ENCODE measurements at regions not wholly inside any gene's neighbourhood (a gene's known extent, or its start where the extent isn't known, plus 50 kb on each side); places are given as distances from the start of the nearest gene placed in this dataset.
"Not testable (repeated sequence)": the region's sequence is repeated elsewhere in the genome, so short reads cannot be mapped to it uniquely, and the experiment has no call there.

DNA sequence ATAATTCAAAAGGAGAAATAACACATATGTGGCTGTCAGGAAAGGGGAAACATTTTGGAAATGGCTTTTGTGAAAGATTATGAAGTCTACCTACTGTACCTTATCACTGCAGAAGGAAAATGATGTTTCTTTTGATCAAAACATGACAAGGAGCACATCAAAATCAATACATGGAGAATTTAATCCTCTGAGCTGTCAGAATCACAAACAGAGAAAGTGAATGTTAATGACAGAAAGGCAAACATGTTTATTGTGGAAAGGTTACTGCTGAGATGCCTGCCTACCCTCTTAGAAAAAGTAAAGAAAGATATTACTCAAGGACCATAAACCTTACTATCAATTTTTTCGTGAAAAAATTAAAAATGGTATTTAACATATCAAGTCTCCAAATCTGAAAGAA, 794.5 kb upstream of the GYPC start:
- no peak for DNase-seq (ENCODE audit: low spot score)

DNA sequence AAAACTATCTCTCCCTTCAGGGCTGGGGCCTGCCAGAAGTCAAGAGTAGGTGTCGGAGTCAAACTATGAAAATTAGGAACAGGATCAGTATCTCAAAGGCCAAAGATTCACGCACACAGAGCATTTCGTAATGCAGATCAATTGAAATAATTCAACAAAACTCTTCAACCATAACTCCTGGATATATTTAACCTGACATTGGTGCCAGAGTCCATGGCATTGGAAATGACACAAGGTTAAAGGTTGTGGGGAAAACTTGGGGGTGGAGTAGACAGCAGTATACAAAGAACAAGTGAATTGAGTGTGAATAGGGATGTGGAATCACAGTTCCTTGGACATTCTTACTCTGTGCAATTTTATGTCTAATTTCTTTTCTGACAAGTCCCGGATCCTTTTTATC, 788.0 kb upstream of the GYPC start:
- no peak for DNase-seq (ENCODE audit: low spot score)

DNA sequence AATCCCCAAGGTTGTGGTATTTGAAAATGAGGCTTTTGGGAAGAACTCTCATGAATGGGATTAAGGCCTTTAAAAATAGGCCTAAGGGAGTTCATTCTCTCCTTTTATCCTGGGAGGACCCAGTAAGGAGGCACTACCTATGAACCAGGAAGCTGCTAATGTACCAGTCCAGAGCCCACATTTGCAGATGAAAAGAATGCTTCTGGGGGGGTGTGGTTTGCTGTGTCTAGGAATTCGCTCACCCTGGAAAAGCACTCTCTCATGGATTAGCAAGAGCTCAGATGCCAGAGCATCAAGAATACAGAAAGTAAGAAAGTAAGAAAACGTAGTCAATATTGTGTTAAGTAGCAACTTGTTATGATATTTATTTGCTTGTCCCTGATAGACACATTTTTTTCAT, 785.7 kb upstream of the GYPC start:
- no peak for DNase-seq (ENCODE audit: low spot score)

DNA sequence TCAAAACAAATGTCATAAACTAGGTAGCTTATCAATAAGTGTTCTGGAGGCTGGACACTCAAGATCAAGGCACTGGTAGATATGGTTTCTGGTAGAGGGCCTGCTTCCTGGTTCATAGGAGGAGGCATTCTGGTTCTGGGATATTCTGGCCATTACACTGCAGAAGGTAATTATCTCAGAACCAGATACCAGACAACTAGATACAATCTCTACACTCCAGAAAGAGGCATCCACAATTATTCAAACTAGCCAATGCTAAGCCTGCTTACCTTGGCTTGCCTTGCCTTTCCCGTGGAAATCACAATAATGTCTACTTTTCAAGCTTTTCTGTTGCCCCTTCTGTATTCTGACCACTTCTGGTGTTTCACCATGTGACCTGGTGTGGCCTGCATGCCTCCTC, 785.2 kb upstream of the GYPC start:
- DNase-seq (ENCODE audit: low spot score), result no peak

DNA sequence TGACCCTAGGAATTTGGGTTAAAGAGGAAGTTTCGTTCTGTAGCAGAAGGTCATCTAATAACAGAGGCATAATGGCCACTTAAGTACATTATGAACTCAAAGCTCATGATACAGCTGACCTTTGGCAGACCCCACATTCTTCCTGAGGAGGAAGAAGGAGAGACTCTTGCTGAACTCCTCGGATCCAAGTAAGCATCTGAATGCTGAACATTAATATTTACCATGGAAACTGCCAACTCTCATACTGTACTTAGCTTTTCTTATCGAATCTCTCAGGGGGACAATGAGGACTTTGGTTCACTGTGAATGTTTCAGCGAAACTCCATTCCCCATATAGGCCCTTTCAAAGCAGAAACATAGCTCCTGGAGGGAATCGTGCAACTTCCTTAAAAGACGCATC, 781.4 kb upstream of the GYPC start:
- DNase-seq (ENCODE audit: low spot score), result no peak

DNA sequence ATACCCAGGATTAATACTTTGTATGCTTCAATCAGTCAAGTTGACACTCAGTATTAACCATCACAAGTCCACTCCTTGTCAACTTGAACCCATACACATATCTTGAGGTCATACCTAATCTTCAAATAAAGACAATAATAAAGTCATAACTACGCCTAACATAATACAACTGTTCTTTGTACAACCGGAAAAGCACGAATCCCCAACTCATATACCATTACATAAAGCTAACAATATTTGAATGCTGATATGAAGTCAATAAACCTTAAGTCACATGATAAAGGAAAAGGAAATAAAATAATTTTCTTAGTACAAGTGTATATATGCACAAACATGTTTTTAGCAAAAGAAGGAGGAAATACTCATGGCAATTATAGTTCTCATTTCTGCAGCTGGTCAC, 770.6 kb upstream of the GYPC start:
- DNase-seq (ENCODE audit: low spot score), result no peak

DNA sequence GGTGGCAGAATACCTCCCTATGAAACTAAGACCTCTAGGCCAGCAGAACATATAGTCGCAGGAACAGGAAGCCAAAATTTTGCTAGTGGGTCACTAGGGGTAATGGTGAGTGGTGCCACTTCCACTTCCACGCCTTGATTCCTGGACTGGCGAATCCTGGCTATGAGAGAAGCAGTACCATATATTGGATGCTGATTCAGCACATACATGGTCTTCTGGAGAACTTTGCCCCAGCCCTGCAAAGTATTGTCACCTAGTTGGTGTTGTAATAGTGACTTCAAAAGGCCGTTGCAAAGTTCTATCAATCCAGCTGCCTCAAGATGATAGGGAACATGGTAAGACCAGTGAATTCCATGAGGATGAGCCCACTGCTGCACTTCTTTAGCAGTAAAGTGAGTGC, 769.8 kb upstream of the GYPC start:
- DNase-seq (ENCODE audit: low spot score), result no peak

DNA sequence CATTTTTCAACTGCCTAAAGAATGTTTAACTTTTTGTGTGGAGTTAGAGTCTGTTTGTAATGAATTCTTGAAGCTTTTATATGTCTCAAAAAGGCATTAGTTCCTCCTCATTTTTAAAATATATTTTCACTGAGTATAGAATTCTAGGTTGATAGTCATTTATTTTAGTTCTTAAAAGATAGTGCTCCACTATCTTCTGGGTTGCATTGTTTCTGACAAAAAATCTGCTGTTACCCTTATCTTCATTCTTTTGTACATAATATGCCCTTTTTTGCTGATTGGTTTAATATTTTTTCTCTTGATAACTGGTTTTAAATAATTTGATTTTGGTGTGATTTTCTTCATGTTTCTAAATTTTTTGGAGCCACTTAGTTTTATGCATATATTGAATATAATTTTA, 754.7 kb upstream of the GYPC start:
- no peak for DNase-seq (ENCODE audit: low spot score)

DNA sequence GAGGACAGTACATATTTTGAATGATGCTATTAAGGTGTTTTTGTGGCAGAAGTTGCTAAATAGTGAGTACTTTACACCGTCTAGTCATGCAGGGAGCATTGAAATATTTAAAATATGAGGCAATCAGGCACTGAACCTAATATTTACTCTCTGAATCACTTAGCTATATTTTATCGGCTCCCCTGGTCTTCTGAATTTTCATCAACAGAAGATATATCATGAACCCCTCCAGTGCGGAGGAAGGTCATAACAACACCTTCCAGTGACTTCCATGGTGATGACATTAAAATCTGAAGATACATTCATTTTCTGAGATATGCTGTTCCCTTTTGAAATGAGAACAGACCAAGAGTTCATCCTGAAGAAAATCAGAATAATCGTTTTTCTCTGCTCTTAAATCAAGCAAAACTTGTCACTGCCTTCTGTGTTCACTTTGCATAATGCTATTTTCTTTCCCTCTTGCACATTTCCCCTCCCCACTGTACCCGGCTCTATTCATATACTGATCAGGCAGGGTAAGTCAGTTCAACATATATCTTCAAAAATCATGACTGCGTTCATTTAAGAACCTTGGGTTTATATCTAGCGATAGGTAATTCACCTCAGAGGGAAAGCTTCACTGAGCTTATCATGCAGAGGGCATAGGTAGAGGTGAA, 729.9 kb upstream of the GYPC start:
- no peak for DNase-seq (ENCODE audit: low spot score)

DNA sequence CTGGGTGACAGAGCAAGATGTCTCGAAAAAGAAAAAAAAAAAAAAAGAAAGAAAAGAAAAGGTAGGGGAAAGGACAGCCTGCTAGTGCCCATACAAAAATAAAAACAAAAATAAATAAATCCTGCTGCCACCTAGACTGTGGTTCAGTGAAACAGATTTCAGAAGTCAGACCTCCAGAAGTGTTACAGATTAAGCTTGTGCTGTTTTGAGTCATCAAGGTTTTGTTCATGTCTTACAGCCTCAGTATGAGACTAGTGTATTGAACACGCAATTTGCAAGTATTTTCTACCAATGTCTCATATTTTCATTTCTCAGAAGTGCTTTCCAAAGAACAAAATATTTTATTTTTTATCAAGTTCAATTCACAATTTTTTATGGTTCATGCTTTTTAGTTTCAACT, 720.4 kb upstream of the GYPC start:
- no peak for DNase-seq (ENCODE audit: low spot score)

DNA sequence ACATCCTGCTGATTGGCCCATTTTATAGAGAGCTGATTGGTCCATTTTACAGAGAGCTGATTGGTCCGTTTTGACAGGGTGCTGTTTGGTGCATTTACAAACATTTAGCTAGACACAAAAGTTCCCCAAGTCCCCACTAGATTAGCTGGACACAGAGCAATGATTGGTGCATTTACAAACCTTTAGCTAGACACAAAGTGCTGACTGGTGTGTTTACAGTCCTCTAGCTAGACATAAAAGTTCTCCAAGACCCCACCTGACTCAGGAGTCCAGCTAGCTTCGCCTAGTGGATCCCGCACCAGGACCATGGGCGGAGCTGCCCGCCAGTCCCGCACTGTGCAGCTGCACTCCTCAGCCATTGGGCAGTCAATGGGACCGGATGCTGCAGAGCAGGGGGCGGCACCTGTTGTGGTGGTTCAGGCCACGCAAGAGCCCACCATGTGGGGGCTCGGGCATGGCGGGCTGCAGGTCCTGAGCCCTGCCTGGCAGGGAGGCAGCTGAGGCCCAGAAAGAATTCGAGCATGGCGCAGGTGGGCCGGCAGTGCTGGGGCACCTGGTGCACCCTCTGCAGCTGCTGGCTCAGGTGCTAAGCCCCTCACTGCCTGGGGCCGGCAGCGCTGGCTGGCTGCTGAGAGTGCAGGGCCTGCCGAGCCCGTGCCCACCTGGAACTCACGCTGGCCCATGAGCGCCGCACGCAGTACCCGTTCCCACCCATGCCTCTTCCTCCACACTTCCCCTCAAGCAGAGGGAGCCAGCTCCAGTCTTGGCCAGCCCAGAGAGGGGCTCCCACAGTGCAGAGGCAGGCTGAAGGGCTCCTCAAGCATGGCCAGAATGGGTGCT, 713.2 kb upstream of the GYPC start:
- no peak for DNase-seq (ENCODE audit: low spot score)

DNA sequence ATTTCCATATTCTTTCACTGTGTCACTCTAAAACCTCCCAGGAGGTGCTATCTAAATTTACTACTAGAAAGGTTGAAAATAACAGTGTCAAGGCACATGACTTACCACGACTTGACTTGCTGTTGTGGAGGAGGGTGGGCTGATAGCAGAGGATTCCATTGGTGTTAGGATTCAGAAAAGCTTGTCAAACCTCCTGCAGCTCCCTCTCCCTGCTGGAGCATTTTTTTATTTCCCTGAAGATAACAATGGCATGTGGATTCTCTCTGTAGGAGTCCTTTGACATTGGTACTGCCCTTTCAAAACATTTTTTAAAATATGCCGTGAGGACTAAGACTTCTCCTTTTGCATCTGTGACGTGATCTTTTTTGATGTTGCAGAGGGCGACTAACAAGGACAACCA, 696.9 kb upstream of the GYPC start:
- DNase-seq (ENCODE audit: low spot score), result no peak

DNA sequence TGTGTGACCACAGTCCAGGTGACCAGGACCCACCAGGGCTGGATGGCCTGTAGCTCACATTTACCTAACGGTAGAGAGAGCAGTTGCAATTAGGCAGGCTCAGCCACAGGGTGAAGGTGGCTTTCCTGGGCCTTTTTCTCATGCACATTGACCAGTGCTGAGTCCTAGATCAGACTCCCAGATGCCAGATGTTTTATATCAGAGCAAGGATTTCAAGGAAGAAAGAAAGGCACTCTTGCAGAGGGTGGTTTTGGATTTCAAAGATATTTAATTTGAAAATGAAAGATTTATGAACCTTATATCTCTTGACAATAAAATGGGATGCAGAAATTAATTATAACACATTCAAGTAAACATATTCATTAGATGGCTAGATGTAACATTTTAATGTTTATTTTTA, 694.2 kb upstream of the GYPC start:
- DNase-seq (ENCODE audit: low spot score), result no peak

DNA sequence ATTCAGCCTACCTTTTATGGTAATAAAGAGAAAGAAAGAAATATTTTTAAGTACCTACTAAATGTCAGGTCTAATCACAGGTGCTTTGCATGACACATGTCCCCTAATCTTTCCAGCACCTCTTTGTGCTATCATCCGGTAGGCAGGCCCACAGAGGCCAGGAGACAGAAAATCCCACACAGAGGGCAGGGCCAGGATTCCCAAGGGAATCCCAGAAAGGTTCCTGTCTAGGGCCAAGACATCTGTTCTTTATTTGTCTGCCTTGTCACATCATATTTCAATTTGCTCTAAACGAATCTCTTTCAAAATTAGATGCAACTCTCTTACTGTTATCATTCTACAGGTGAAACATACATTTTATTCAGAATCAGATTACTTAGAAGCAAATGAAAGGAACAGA, 676.1 kb upstream of the GYPC start:
- DNase-seq (ENCODE audit: low spot score), result no peak

DNA sequence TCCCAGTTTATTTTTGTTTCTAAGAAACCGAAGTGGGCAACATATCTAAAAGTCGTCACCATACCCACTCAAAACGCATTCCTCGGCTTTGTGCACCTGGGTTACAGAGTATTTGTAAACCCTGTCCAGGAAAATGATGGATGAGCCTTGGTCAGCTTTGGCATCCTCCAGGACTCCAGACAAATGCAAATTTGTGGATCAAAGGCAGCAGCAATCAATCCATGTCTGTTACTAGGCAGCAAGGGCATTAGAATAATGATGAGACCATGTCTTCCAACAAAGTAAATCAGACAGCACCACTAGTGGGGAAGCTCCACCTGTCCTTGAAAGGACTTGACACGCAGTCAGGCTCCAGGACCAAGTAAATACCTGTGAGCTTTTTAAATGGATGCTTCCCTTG, 672.6 kb upstream of the GYPC start:
- DNase-seq (ENCODE audit: low spot score), result no peak

DNA sequence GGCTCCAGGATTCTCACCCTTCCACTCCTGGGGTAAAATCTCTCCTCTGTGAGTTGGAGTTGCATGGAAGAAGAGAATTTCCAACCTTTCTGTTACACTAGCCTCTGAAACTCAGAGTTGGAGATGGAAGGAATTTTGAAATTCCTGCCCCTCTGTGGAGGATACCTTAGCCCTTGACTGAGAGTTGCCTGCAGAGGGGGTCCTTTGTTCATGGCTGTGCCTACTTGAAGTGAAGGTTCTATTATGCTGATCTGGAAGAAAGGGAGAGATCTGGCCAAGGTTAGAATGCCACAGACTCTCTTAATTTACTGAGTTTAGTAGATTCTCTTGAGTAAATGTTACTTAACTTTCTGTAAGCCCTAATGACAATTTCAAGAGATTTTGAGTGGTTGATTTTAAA, 626.6 kb upstream of the GYPC start:
- DNase-seq (ENCODE audit: low spot score), result peak; percentile 13

DNA sequence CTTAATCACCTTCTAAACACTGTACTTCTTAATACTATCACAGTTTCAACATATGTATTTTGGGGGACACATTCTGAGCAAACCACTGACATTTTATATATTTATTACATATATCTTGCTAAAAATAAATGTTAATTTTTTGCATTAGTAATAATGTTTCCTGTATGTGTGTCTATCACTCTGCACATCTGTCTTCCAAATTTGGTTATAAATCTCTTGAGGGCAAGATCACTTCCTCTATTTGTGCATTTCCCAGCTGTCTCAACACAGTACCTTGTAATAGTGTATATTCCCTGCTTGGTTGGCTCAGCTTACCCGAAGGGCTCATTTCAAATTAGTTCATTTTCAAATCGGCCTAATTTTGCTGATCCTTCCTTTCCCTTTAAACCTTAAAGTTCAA, 617.1 kb upstream of the GYPC start:
- peak; percentile 85 for DNase-seq (ENCODE audit: low spot score)

DNA sequence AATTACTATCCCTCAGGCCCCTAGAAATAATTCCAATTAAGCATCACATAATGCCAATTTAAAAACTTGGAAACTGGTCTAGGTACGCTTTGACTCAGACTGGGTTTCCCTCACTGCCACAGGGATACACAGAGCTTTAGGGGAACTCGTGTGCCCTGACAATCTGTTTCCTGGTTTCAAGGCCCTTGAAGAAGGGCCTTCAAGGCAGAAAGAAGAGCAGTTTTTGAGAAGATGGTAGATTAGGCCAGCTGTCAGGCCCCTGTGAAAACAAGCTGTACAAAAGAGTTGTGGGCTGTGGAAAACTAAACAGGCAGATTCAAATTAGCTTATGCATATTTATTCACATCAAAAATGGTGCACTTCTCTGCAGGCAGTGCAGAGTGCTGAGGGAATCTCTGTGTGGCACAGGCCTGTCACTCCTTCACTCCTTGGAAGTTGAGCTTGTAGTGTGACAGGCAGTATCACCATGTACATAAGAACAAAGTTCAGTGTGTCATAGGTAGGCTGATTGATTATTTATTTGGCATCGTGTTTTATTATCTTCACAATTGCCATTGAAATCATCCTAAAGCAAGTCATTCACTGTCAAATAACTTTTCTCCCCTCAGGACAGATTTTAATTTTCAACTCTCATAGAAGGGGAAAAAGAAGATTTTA, 614.4 kb upstream of the GYPC start:
- peak; percentile 11 for DNase-seq (ENCODE audit: low spot score)

DNA sequence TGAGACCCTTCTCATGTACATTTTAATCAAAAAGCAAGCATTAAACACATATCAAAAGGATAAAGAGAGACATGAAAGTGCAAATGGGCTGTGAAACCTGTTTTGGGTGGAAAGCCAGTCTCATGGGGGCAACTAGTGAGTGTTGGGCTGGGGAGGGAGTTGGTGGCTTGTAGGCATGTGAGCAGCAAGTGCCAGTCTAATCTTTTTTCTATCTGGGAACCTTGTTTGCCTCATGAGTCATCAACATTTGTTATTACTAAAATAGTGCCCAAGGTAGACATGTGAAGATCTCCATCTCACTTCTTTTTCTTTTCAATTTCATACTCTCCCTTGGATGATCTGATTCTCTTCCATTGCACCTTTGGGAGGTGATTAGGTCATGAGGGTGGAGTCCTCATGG, 613.9 kb upstream of the GYPC start:
- DNase-seq (ENCODE audit: low spot score), result no peak

DNA sequence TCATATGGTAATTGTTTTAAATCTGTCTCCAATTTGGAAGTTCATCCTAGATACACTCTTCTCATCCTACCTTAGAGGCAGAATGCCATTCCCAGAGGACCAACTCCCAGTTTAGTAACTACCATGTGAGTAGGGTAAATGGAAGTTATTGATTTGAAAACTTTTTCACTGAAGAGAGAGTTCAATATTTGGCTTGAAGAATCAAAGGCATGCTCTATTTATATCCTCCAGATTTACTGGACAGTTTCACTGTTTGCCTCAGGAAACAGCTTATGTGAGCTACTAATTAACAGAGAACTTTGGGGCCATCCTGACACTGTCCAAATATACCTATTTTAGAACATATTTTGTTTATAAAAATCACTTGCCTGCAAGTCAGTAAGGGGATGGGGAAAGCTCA, 607.2 kb upstream of the GYPC start:
- no peak for DNase-seq (ENCODE audit: low spot score)

DNA sequence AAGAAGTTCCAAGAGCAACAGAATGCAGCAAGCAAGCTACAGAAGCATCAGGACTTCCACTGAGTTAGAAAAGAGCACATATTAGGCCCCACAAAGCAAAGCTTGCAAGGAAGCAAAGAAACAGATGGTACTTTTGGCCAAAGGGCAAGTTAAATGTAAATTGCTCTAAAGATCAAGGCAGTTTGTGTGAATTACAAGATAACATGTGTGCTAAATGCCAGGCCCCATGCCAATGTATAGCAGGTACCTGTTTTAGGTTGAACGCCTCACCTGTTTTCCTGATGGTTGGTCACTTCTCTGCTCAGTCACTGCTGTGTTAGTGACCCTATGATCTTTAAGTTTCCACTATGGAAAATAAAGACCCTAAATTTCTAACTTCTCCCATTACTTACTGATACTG, 606.5 kb upstream of the GYPC start:
- no peak for DNase-seq (ENCODE audit: low spot score)

DNA sequence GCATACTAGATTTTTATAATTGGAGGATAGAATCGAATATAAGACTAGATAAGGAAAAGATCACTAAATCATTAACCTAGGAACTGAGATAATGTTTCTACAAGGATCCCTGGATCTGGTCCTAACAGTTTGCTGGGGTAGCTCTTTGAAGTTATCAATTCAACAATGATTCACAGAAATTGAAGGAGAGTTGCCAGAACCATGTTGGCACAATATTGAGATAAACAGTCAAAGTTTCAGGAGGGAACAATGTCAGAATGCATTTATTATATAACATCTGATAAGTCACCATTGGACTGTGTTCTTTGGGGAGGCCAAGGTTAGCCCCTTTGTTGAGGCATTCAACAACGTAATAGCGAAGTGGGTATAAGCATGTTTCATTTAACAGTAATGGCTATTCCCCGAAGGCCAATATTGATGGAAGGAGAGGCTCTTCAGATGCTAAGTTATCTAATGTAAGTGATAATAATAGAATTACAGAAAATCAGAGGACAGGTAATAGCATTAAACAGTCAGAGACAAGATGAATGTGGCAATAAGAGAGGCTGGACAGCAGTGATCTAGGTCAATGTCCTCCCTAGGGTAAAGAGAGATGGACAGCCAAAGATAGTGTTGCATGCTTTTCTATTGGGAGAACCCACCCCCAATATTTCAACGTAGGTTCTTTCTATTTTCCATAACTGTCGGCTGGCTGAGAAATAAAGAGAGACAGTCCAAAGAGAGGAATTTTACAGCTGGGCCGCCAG, 604.8 kb upstream of the GYPC start:
- DNase-seq (ENCODE audit: low spot score), result no peak

DNA sequence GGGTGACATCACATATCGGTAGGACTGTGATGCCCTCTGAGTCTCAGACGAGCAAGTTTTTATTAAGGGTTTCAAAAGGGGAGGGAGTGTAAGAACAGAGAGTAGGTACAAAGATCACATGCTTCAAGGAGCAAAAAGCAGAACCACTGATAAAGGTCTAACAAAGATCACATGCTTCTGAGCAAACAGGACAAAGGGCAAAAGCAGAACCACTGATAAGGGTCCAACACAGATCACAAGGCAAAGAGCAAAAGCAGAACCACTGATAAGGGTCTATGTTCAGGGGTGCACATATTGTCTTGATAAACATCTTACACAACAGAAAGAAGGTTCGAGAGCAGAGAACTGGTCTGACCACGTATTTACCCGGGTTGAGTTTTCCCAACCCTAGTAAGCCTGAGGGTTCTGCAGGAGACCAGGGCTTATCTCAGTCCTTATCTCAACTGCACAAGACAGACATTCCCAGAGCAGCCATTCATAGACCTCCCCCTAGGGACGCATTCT, 604.2 kb upstream of the GYPC start:
- not testable (repeated sequence) for DNase-seq (ENCODE audit: low spot score)
